Stomach smooth muscle (tissue), 2 donors: ENCODE measurements at regions not wholly inside any gene's neighbourhood (a gene's known extent, or its start where the extent isn't known, plus 50 kb on each side); places are given as distances from the start of the nearest gene placed in this dataset.

Experiments
- H3K27ac ChIP-seq: one replicate; pipeline ENCODE4 v1.7.0; 2013; ENCODE audit warnings: mild to moderate bottlenecking, low read length, inconsistent platforms
- H3K27me3 ChIP-seq, 2 donors: one replicate each; pipeline ENCODE4 v1.7.0; 2013; ENCODE audit warnings: low read length in 2 of 2; ENCODE audit not compliant: insufficient read depth in 2 of 2, control insufficient read depth in 1 of 2
- H3K36me3 ChIP-seq, 2 donors: one replicate each; pipeline ENCODE4 v1.7.0; 2013; ENCODE audit warnings: low read length in 2 of 2; ENCODE audit not compliant: control insufficient read depth in 2 of 2, insufficient read depth in 2 of 2
- H3K4me1 ChIP-seq: one replicate; pipeline ENCODE4 v1.7.0; 2013; ENCODE audit warnings: low read length; ENCODE audit not compliant: control insufficient read depth, insufficient read depth
- H3K4me3 ChIP-seq, 2 donors: one replicate each; pipeline ENCODE4 v1.7.0; 2013; ENCODE audit warnings: low read length in 2 of 2
- H3K9ac ChIP-seq, 2 donors: one replicate each; pipeline ENCODE4 v1.7.0; 2013; ENCODE audit warnings: low read length in 2 of 2, mild to moderate bottlenecking in 1 of 2
- H3K9me3 ChIP-seq, 2 donors: one replicate each; pipeline ENCODE4 v1.7.0; 2013; ENCODE audit warnings: low read length in 2 of 2; ENCODE audit not compliant: control insufficient read depth in 2 of 2
- donor health status: healthy.
- donor health status: Pancreatic carcinoma.

- Histone ChIP-seq H3K4me1 (no peaks in the 10 kb centered on the region), H3K9ac (no peak overlapping the region), H3K9me3 (no peaks in the 10 kb centered on the region), H3K27ac (no peak overlapping the region), H3K36me3 (no peaks in the 10 kb centered on the region), H3K27me3 (no peaks in the 10 kb centered on the region), H3K4me3 (no peak overlapping the region)
Measured at GRCh38 chr12:108035372-108035771, 93.7 kb upstream of the WSCD2 start.

DNA sequence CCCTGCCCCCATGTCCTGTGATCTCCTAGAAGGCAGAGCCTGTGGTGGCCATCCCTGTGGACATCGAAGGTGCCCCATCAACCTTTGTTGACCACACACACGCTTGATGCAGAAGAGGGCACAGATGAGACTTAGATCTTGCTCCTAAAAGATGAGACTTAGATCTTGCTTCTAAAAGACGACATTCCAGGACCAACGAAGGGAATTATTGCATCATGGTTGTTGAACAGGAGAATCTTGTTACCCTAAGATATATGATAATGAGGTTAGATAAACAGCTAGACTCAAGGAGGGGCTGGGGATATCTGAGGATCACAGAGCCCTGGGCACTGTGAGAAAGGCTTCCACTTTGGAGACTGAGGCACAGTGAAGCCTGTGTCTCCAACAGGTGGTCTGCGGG lies 91.1 kb upstream of the WSCD2 start:
- no peaks in the 10 kb centered on the region for H3K27me3 ChIP-seq
- no peaks in the 10 kb centered on the region for H3K4me1 ChIP-seq
- H3K9ac ChIP-seq, result no peak overlapping the region
- H3K9me3 ChIP-seq, result no peaks in the 10 kb centered on the region
- no peak overlapping the region for H3K27ac ChIP-seq
- no peak overlapping the region for H3K4me3 ChIP-seq
- no peaks in the 10 kb centered on the region for H3K36me3 ChIP-seq

DNA sequence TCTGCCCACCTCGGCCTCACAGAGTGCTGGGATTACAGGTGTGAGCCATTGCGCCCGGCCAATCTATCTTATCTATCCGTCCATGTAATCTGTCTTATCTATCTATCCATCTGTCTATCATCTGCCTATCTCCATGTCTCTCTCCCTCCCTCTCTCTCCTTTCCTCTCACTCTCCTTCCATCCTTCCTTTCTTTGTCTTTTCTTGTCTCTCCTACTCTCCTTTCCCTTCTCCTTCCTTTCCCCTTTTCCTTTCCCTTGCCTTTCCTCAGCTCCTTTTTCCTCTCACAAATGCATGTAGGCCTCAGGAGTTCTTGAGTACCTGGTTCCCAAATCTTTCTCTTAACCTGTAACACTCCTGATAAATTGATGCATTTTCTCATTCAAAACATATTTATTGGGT lies 89.3 kb upstream of the WSCD2 start:
- Histone ChIP-seq H3K9me3 (no peaks in the 10 kb centered on the region), H3K9ac (no peak overlapping the region), H3K4me1 (peaks cover 7% of the 10 kb centered on the region), H3K27me3 (no peaks in the 10 kb centered on the region), H3K4me3 (no peak overlapping the region), H3K27ac (no peak overlapping the region), H3K36me3 (no peaks in the 10 kb centered on the region)

- H3K36me3 ChIP-seq, result no peaks in the 10 kb centered on the region
- no peak overlapping the region for H3K9ac ChIP-seq
- no peak overlapping the region for H3K27ac ChIP-seq
- H3K4me1 ChIP-seq, result peaks cover 7% of the 10 kb centered on the region
- H3K27me3 ChIP-seq, result no peaks in the 10 kb centered on the region
- no peaks in the 10 kb centered on the region for H3K9me3 ChIP-seq
- H3K4me3 ChIP-seq, result no peak overlapping the region
Measured at GRCh38 chr12:108040947-108041346, 88.1 kb upstream of the WSCD2 start.

DNA sequence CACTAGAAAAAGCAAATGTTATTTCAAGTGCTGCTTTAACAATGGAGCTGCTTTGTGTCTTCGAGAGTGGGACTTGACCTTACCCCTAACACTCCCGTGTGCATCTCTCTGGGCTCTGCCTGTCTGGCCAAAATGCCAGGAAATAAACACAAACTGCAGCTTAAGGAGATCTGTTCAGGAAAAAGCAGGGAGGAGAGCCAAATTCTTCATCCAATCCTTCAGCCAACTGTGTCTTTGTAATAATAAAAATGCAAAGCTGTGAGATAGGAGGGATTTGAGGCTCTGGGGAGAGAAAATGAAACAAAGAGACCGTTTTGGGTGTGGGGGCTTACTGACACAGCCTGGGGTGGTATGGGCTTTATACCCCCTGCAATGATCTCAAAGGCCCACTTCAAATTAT lies 85.8 kb upstream of the WSCD2 start:
- Histone ChIP-seq H3K27ac (no peak overlapping the region), H3K36me3 (no peaks in the 10 kb centered on the region), H3K9ac (no peak overlapping the region), H3K4me1 (peaks cover 7% of the 10 kb centered on the region), H3K4me3 (no peak overlapping the region), H3K27me3 (no peaks in the 10 kb centered on the region), H3K9me3 (no peaks in the 10 kb centered on the region)

- Histone ChIP-seq H3K27me3 (no peaks in the 10 kb centered on the region), H3K27ac (no peak overlapping the region), H3K9me3 (no peaks in the 10 kb centered on the region), H3K9ac (no peak overlapping the region), H3K4me1 (peaks cover 7% of the 10 kb centered on the region), H3K4me3 (no peak overlapping the region), H3K36me3 (no peaks in the 10 kb centered on the region)
Measured at GRCh38 chr12:108043750-108044533, 85.1 kb upstream of the WSCD2 start.

GRCh38 chr12:108046135-108046534 lies 83.0 kb upstream of the WSCD2 start:
- peaks cover 7% of the 10 kb centered on the region for H3K4me1 ChIP-seq
- H3K27ac ChIP-seq, result no peak overlapping the region
- H3K9ac ChIP-seq, result no peak overlapping the region
- H3K36me3 ChIP-seq, result no peaks in the 10 kb centered on the region
- H3K27me3 ChIP-seq, result no peaks in the 10 kb centered on the region
- no peaks in the 10 kb centered on the region for H3K9me3 ChIP-seq
- no peak overlapping the region for H3K4me3 ChIP-seq

GRCh38 chr12:108046650-108047049 lies 82.4 kb upstream of the WSCD2 start:
- Histone ChIP-seq H3K9me3 (no peaks in the 10 kb centered on the region), H3K9ac (no peak overlapping the region), H3K27me3 (peaks cover 0 to 3% of the 10 kb centered on the region in 2 donors), H3K36me3 (no peaks in the 10 kb centered on the region), H3K27ac (no peak overlapping the region), H3K4me3 (no peak overlapping the region), H3K4me1 (peaks cover 7% of the 10 kb centered on the region)

- Histone ChIP-seq H3K9me3 (no peaks in the 10 kb centered on the region), H3K27ac (no peak overlapping the region), H3K4me1 (peaks cover 7% of the 10 kb centered on the region), H3K36me3 (no peaks in the 10 kb centered on the region), H3K27me3 (peaks cover 0 to 3% of the 10 kb centered on the region in 2 donors), H3K4me3 (no peak overlapping the region), H3K9ac (no peak overlapping the region)
Measured at GRCh38 chr12:108047071-108047550, 82.0 kb upstream of the WSCD2 start.

DNA sequence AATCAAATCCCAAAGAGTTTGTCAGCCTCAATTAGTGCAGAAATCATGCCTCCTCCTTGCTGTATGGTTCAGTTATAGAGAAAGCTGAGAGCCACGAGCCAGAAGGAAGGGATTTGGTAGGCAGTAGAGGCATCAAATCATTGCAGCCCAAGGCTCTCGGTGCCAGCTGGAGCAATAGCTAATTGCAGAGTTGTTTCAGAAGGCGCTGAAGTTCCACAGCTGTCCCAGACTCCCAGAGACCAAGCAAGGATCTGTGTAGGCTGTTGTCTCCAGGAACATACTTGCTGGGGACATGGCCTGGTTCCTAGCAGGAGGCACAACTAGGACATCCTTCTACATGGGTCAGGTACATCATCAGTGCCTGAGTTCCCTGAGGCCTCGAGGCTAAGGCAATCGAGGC lies 80.4 kb upstream of the WSCD2 start:
- Histone ChIP-seq H3K9me3 (no peaks in the 10 kb centered on the region), H3K4me1 (peaks cover 1% of the 10 kb centered on the region), H3K9ac (no peak overlapping the region), H3K27me3 (peaks cover 0 to 3% of the 10 kb centered on the region in 2 donors), H3K27ac (no peak overlapping the region), H3K36me3 (no peaks in the 10 kb centered on the region), H3K4me3 (no peak overlapping the region)

- Histone ChIP-seq H3K36me3 (no peaks in the 10 kb centered on the region), H3K9ac (no peak overlapping the region), H3K27me3 (peaks cover 0 to 3% of the 10 kb centered on the region in 2 donors), H3K9me3 (no peaks in the 10 kb centered on the region), H3K4me1 (no peaks in the 10 kb centered on the region), H3K27ac (no peak overlapping the region), H3K4me3 (no peak overlapping the region)
Measured at GRCh38 chr12:108050696-108051095, 78.4 kb upstream of the WSCD2 start.
